HepG2 (cell line): ENCODE measurements at regions not wholly inside any gene's neighbourhood (a gene's known extent, or its start where the extent isn't known, plus 50 kb on each side); places are given as distances from the start of the nearest gene placed in this dataset.

Source experiments
- ATAC-seq: fragments of 200-7000 bp; cut with Tn5 transposase; 3 replicates; pipeline ENCODE4 v1.9.1; 2020; ENCODE audit warnings: mild to moderate bottlenecking, moderate library complexity
- BruUV-seq: library from RNA; stranded (reverse); fragments of 400-500 nt; replicated peaks from 2 replicates; lab custom pipeline; 2021; lab: Mats Ljungman, UMichigan
- CTCF ChIA-PET: fragments of 300-600 bp; formaldehyde crosslinking; extraction: SDS; loops from one replicate; lab custom pipeline; 2021; ENCODE audit warnings: low total read pairs, inconsistent platforms, low intra/inter-chr PET ratio; lab: Yijun Ruan, JAX
- POLR2A ChIA-PET: fragments of 350-600 bp; sonication (Branson Sonifier 250); formaldehyde crosslinking; loops from one replicate; lab custom pipeline; 2020; ENCODE audit warnings: antibody characterized with exemption, inconsistent platforms; lab: Yijun Ruan, JAX
- DNase-seq: peaks from one replicate; pipeline ENCODE4 v3.0.0-alpha.2; 2015; ENCODE audit warnings: low spot score
- FAIRE-seq: peaks from 3 replicates; lab custom pipeline; 2011; peaks lifted over from hg19 to GRCh38; lab: Jason Lieb, UNC
- H2AFZ ChIP-seq: one replicate; pipeline ENCODE4 v1.6.1; 2011; ENCODE audit warnings: low read length, inconsistent platforms
- H3K27ac ChIP-seq: fragments of 300-600 bp; 3 replicates; pipeline ENCODE4 v1.8.0; 2011; ENCODE audit warnings: mixed run types, mild to moderate bottlenecking, mixed read lengths, low read length, inconsistent platforms; ENCODE audit not compliant: insufficient read depth; ENCODE audit errors: extremely low read length
- H3K27me3 ChIP-seq, 2 experiments: fragments of 200-600 bp in 1 of 2; 2 replicates in 1 of 2; 3 replicates in 1 of 2; pipeline versions ENCODE4 v1.6.0 to v1.8.0; 2011; ENCODE audit warnings: low read length in 2 of 2, mild to moderate bottlenecking in 2 of 2, moderate library complexity in 2 of 2, inconsistent platforms in 1 of 2; ENCODE audit not compliant: insufficient read depth in 2 of 2, control insufficient read depth in 1 of 2
- H3K36me3 ChIP-seq, 2 experiments: fragments of 200-600 bp in 1 of 2; replicated peaks in 1 of 2; 2 replicates in 1 of 2; 3 replicates in 1 of 2; pipeline versions ENCODE4 v1.5.1 to v1.8.0; 2011; ENCODE audit warnings: low read length in 2 of 2, inconsistent platforms in 1 of 2; ENCODE audit not compliant: insufficient read depth in 2 of 2, control insufficient read depth in 1 of 2
- H3K4me1 ChIP-seq: 2 replicates; pipeline ENCODE4 v1.5.1; 2012; ENCODE audit warnings: low read length, inconsistent platforms; ENCODE audit not compliant: insufficient read depth
- H3K4me2 ChIP-seq: 2 replicates; pipeline ENCODE4 v1.6.0; 2011; ENCODE audit warnings: low read depth, low read length, inconsistent platforms
- H3K4me3 ChIP-seq, 3 experiments: fragments of 200-600 bp in 1 of 3; sonication (generic), shearing (Covaris generic) in 1 of 3; replicated peaks in 1 of 3; 2 replicates each; pipeline ENCODE4 v1.5.1; 2011 to 2016; ENCODE audit warnings: low read length in 3 of 3, inconsistent platforms in 2 of 3, low read depth in 2 of 3, mild to moderate bottlenecking in 2 of 3, control low read depth in 1 of 3, mixed read lengths in 1 of 3; ENCODE audit not compliant: insufficient read depth in 1 of 3
- H3K79me2 ChIP-seq: one replicate; pipeline ENCODE4 v1.6.1; 2011; ENCODE audit warnings: low read length, inconsistent platforms; ENCODE audit not compliant: insufficient read depth
- H3K9ac ChIP-seq: 2 replicates; pipeline ENCODE4 v1.6.0; 2011; ENCODE audit warnings: mild to moderate bottlenecking, low read depth, low read length, inconsistent platforms; ENCODE audit not compliant: insufficient read depth
- H3K9me3 ChIP-seq: 2 replicates; pipeline ENCODE4 v1.5.1; 2012; ENCODE audit warnings: mild to moderate bottlenecking, low read length
- H4K20me1 ChIP-seq: 2 replicates; pipeline ENCODE4 v1.6.0; 2011; ENCODE audit warnings: inconsistent platforms, mild to moderate bottlenecking, low read length, moderate library complexity; ENCODE audit not compliant: insufficient read depth
- ATAD3A ChIP-seq: sonication (generic); formaldehyde crosslinking; IDR thresholded peaks from 2 replicates; pipeline ENCODE4 v1.4.0; 2020; ENCODE audit warnings: missing genetic modification reagents
- ESRRA ChIP-seq: sonication (generic); formaldehyde crosslinking; IDR thresholded peaks from 2 replicates; pipeline ENCODE4 v1.5.1; 2020; ENCODE audit warnings: mild to moderate bottlenecking, low read depth, missing genetic modification reagents
- MNT ChIP-seq: fragments of 450-650 bp; IDR thresholded peaks from 2 replicates; pipeline ENCODE4 v1.6.1; 2016
- ZBTB8A ChIP-seq: sonication (generic); formaldehyde crosslinking; IDR thresholded peaks from 2 replicates; pipeline ENCODE4 v1.4.0; 2020; ENCODE audit warnings: mild to moderate bottlenecking, low read depth, missing genetic modification reagents, borderline replicate concordance
- ZNF224 ChIP-seq: sonication (generic); formaldehyde crosslinking; IDR thresholded peaks from 2 replicates; pipeline ENCODE4 v1.5.0; 2020; ENCODE audit warnings: mild to moderate bottlenecking, missing genetic modification reagents
- ZNF276 ChIP-seq: sonication (generic); formaldehyde crosslinking; IDR thresholded peaks from 2 replicates; pipeline ENCODE4 v1.4.0; 2020; ENCODE audit warnings: mild to moderate bottlenecking, low read depth, missing genetic modification reagents
- ZNF414 ChIP-seq: sonication (generic); formaldehyde crosslinking; IDR thresholded peaks from 2 replicates; pipeline ENCODE4 v1.5.0; 2020; ENCODE audit warnings: missing genetic modification reagents
- ZNF576 ChIP-seq: sonication (generic); formaldehyde crosslinking; IDR thresholded peaks from 2 replicates; pipeline ENCODE4 v1.4.0; 2020; ENCODE audit warnings: mild to moderate bottlenecking, missing genetic modification reagents
- ZNF607 ChIP-seq: sonication (generic); formaldehyde crosslinking; IDR thresholded peaks from 2 replicates; pipeline ENCODE4 v1.5.1; 2020; ENCODE audit warnings: missing genetic modification reagents, mild to moderate bottlenecking, borderline replicate concordance
- ZNF746 ChIP-seq: sonication (generic); formaldehyde crosslinking; IDR thresholded peaks from 2 replicates; pipeline ENCODE4 v1.8.0; 2022; ENCODE audit warnings: mild to moderate bottlenecking, missing genetic modification reagents
- ZNF747 ChIP-seq: sonication (generic); formaldehyde crosslinking; IDR thresholded peaks from 2 replicates; pipeline ENCODE4 v1.8.1; 2023; ENCODE audit warnings: missing genetic modification reagents, mild to moderate bottlenecking, borderline replicate concordance
- ZSCAN20 ChIP-seq: sonication (generic); formaldehyde crosslinking; IDR thresholded peaks from 2 replicates; pipeline ENCODE4 v1.4.0; 2020; ENCODE audit warnings: missing genetic modification reagents, mild to moderate bottlenecking, borderline replicate concordance
- WGBS: methylation state at CpG from one replicate; pipeline ENCODE4 v1.1.6; 2017; ENCODE audit warnings: low lambda C conversion rate; 5-methylcytosine and 5-hydroxymethylcytosine counted together
- in situ Hi-C: cut with HindIII; loops from 2 replicates; pipeline ENCODE4 v1.10.0; 2017; ENCODE audit warnings: low pct_unique_long_range_greater_than_20kb; ENCODE audit not compliant: extremely low pct_ligation_motif_present
- intact Hi-C: fragments of 100-400 bp; cut with micrococcal nuclease; formaldehyde crosslinking; loops from one replicate; pipeline ENCODE4 v1.10.0; 2022; ENCODE audit not compliant: unreplicated experiment

GRCh38 chr3:81998907-81999306 lies 237.5 kb upstream of the GBE1 start:
- H3K79me2 ChIP-seq = no peaks in the 10 kb centered on the region
- intact Hi-C loops = no loop called here
- no TSS peak for BruUV-seq
- no peak for ATAC-seq
- no peaks in the 10 kb centered on the region for H3K4me1 ChIP-seq
- TF ChIP-seq ZNF224 (no peak), ESRRA (CRISPR knock-in tag) (no peak), ZNF576 (CRISPR knock-in tag) (no peak), ZNF607 (CRISPR knock-in tag) (no peak), MNT (no peak), ATAD3A (no peak), ZNF746 (no peak), ZSCAN20 (no peak), ZNF414 (CRISPR knock-in tag) (no peak), ZNF276 (CRISPR knock-in tag) (no peak), ZNF747 (CRISPR knock-in tag) (no peak), ZBTB8A (no peak)
- TF ChIP-seq, all 625 proteins: peak for 0
- ChIA-PET CTCF (no interaction called here), POLR2A (no interaction called here)
- H3K9me3 ChIP-seq = no peaks in the 10 kb centered on the region
- no peaks in the 10 kb centered on the region for H3K36me3 ChIP-seq
- DNase-seq (no peak), FAIRE-seq (no peak)
- H3K27ac ChIP-seq = no peak overlapping the region
- WGBS = 55% methylated on average over 3 of the region's 3 CpGs
- H2AFZ ChIP-seq = no peak overlapping the region
- no peaks in the 10 kb centered on the region for H3K27me3 ChIP-seq
- H3K9ac ChIP-seq = no peak overlapping the region
- no peak overlapping the region for H3K4me2 ChIP-seq
- H3K4me3 ChIP-seq = no peak overlapping the region
- in situ Hi-C loops = no loop called here
- H4K20me1 ChIP-seq = no peaks in the 10 kb centered on the region
